GM23248 (cell line): ENCODE measurements at regions not wholly inside any gene's neighbourhood (a gene's known extent, or its start where the extent isn't known, plus 50 kb on each side); places are given as distances from the start of the nearest gene placed in this dataset.

Experiments
- DNase-seq: peaks from one replicate; pipeline ENCODE4 v3.0.0-alpha.2; 2015
- H2AFZ ChIP-seq: fragments of 200-600 bp; sonication (generic); 2 replicates; pipeline ENCODE4 v1.6.1; 2016; ENCODE audit warnings: antibody characterized with exemption
- H3F3A ChIP-seq: fragments of 200-600 bp; sonication (generic); 2 replicates; pipeline ENCODE4 v1.6.1; 2016; ENCODE audit warnings: mild to moderate bottlenecking, antibody characterized with exemption, mixed run types; ENCODE audit not compliant: insufficient read depth
- H3K27ac ChIP-seq: fragments of 200-600 bp; sonication (generic); 2 replicates; pipeline ENCODE4 v1.5.1; 2016; ENCODE audit warnings: mild to moderate bottlenecking
- H3K27me3 ChIP-seq: fragments of 200-600 bp; sonication (generic); replicated peaks from 2 replicates; pipeline ENCODE4 v1.6.1; 2016; ENCODE audit warnings: mild to moderate bottlenecking; ENCODE audit not compliant: insufficient read depth
- H3K36me3 ChIP-seq: fragments of 200-600 bp; sonication (generic); 2 replicates; pipeline ENCODE4 v1.6.1; 2016; ENCODE audit warnings: low read depth, mild to moderate bottlenecking
- H3K4me1 ChIP-seq: fragments of 200-600 bp; sonication (generic); 2 replicates; pipeline ENCODE4 v1.6.1; 2016; ENCODE audit warnings: mild to moderate bottlenecking; ENCODE audit not compliant: insufficient read depth
- H3K4me2 ChIP-seq: fragments of 200-600 bp; sonication (generic); one replicate; pipeline ENCODE4 v1.6.1; 2016; ENCODE audit warnings: mild to moderate bottlenecking; ENCODE audit not compliant: unreplicated experiment
- H3K4me3 ChIP-seq: fragments of 200-600 bp; sonication (generic); 2 replicates; pipeline ENCODE4 v1.5.1; 2016; ENCODE audit warnings: mild to moderate bottlenecking
- H3K79me2 ChIP-seq: fragments of 200-600 bp; sonication (generic); 2 replicates; pipeline ENCODE4 v1.6.1; 2016; ENCODE audit warnings: mild to moderate bottlenecking; ENCODE audit not compliant: insufficient read depth
- H3K9ac ChIP-seq: fragments of 200-600 bp; sonication (generic); 2 replicates; pipeline ENCODE4 v1.6.1; 2016; ENCODE audit warnings: mild to moderate bottlenecking
- H3K9me2 ChIP-seq: fragments of 200-600 bp; sonication (generic); 2 replicates; pipeline ENCODE4 v1.6.1; 2016; ENCODE audit warnings: mixed run types, mild to moderate bottlenecking, moderate library complexity; ENCODE audit not compliant: insufficient read depth
- H3K9me3 ChIP-seq: fragments of 200-600 bp; sonication (generic); one replicate; pipeline ENCODE4 v1.6.1; 2017; ENCODE audit warnings: low read depth
- H4K20me1 ChIP-seq: fragments of 200-600 bp; sonication (generic); 2 replicates; pipeline ENCODE4 v1.6.0; 2016; ENCODE audit not compliant: insufficient read depth
- EZH2 ChIP-seq: fragments of 200-600 bp; sonication (generic); IDR thresholded peaks from 2 replicates; pipeline ENCODE4 v1.6.1; 2018; ENCODE audit warnings: antibody characterized with exemption, mild to moderate bottlenecking; ENCODE audit not compliant: insufficient read depth, poor library complexity, severe bottlenecking
- EZH2phosphoT487 ChIP-seq: fragments of 200-600 bp; sonication (generic); IDR thresholded peaks from 2 replicates; pipeline ENCODE4 v1.6.1; 2018; ENCODE audit warnings: antibody characterized with exemption, moderate library complexity, mild to moderate bottlenecking, low read depth; ENCODE audit not compliant: insufficient read depth
- WGBS, 2 experiments: methylation state at CpG; one replicate each; pipeline ENCODE4 v1.1.6; 2015 to 2017; ENCODE audit warnings: low lambda C conversion rate in 2 of 2, low coverage in 1 of 2; ENCODE audit errors: missing lambda C conversion rate in 2 of 2; 5-methylcytosine and 5-hydroxymethylcytosine counted together
- in situ Hi-C: fragments of 300-500 bp; cut with MboI; formaldehyde crosslinking; loops from 2 replicates; pipeline ENCODE4 v1.15.0; 2020

GRCh38 chr6:168989421-168989820 lies 264.2 kb downstream of the THBS2 start:
- Histone ChIP-seq H3K9me3 (no peaks in the 10 kb centered on the region), H3K9me2 (no peaks in the 10 kb centered on the region), H3K9ac (no peak overlapping the region), H3K4me1 (no peaks in the 10 kb centered on the region), H3K27ac (no peak overlapping the region), H3K27me3 (no peaks in the 10 kb centered on the region), H3K4me2 (no peak overlapping the region), H3K79me2 (no peaks in the 10 kb centered on the region), H2AFZ (no peak overlapping the region), H3F3A (no peaks in the 10 kb centered on the region; the same call in 1 of the 2 replicates), H3K4me3 (no peak overlapping the region), H4K20me1 (no peaks in the 10 kb centered on the region), H3K36me3 (no peaks in the 10 kb centered on the region)
- DNase-seq, result peak; percentile 29
- WGBS, 2 experiments, result 62 to 65% methylated on average over 5 of the region's 5 CpGs
- in situ Hi-C loops, result no loop called here
- TF ChIP-seq EZH2, result no peak
- no peak for TF ChIP-seq EZH2phosphoT487

GRCh38 chr6:168988801-168989200 lies 264.8 kb downstream of the THBS2 start:
- no peaks in the 10 kb centered on the region for H3K4me1 ChIP-seq
- no peaks in the 10 kb centered on the region for H3K36me3 ChIP-seq
- peak; percentile 42 for DNase-seq
- H3K9ac ChIP-seq, result no peak overlapping the region
- no peaks in the 10 kb centered on the region for H3K9me2 ChIP-seq
- 33 to 37% methylated on average over 2 of the region's 2 CpGs for WGBS, 2 experiments
- no peaks in the 10 kb centered on the region for H4K20me1 ChIP-seq
- in situ Hi-C loops, result no loop called here
- no peak for TF ChIP-seq EZH2phosphoT487
- no peak for TF ChIP-seq EZH2
- no peaks in the 10 kb centered on the region for H3K27me3 ChIP-seq
- H3K9me3 ChIP-seq, result no peaks in the 10 kb centered on the region
- no peaks in the 10 kb centered on the region; the same call in 1 of the 2 replicates for H3F3A ChIP-seq
- no peak overlapping the region for H3K27ac ChIP-seq
- H2AFZ ChIP-seq, result peak overlapping the region; percentile 36; the same call in 1 of the 2 replicates
- no peak overlapping the region for H3K4me2 ChIP-seq
- no peak overlapping the region for H3K4me3 ChIP-seq
- no peaks in the 10 kb centered on the region for H3K79me2 ChIP-seq

- no peak overlapping the region for H3K27ac ChIP-seq
- no peak overlapping the region for H3K4me3 ChIP-seq
- H2AFZ ChIP-seq, result peak overlapping the region; percentile 36; the same call in 1 of the 2 replicates
- in situ Hi-C loops, result no loop called here
- DNase-seq, result no peak
- H3K27me3 ChIP-seq, result no peaks in the 10 kb centered on the region
- TF ChIP-seq EZH2phosphoT487, result no peak
- no peak for TF ChIP-seq EZH2
- WGBS, 2 experiments, result 33 to 36% methylated on average over 6 of the region's 6 CpGs
- H3K4me1 ChIP-seq, result no peaks in the 10 kb centered on the region
- H3K4me2 ChIP-seq, result no peak overlapping the region
- H3K9ac ChIP-seq, result no peak overlapping the region
- H3K9me2 ChIP-seq, result no peaks in the 10 kb centered on the region
- H3K79me2 ChIP-seq, result no peaks in the 10 kb centered on the region
- no peaks in the 10 kb centered on the region; the same call in 1 of the 2 replicates for H3F3A ChIP-seq
- H3K9me3 ChIP-seq, result no peaks in the 10 kb centered on the region
- H3K36me3 ChIP-seq, result no peaks in the 10 kb centered on the region
- no peaks in the 10 kb centered on the region for H4K20me1 ChIP-seq
Observed at GRCh38 chr6:168988280-168988679, 265.4 kb downstream of the THBS2 start.

GRCh38 chr6:168985705-168986104 lies 267.9 kb downstream of the THBS2 start:
- H3K4me1 ChIP-seq, result no peaks in the 10 kb centered on the region
- no peaks in the 10 kb centered on the region for H3K27me3 ChIP-seq
- TF ChIP-seq EZH2 (no peak), EZH2phosphoT487 (no peak)
- H3F3A ChIP-seq, result no peaks in the 10 kb centered on the region; the same call in 1 of the 2 replicates
- no peaks in the 10 kb centered on the region for H4K20me1 ChIP-seq
- no peak overlapping the region for H3K9ac ChIP-seq
- in situ Hi-C loops, result no loop called here
- H2AFZ ChIP-seq, result no peak overlapping the region
- H3K4me3 ChIP-seq, result no peak overlapping the region
- no peaks in the 10 kb centered on the region for H3K79me2 ChIP-seq
- no peak overlapping the region for H3K27ac ChIP-seq
- no peaks in the 10 kb centered on the region for H3K9me2 ChIP-seq
- 0 out of 2 replicates have a peak, but pooled peaks cover 4% of the 10 kb centered on the region for H3K36me3 ChIP-seq
- H3K9me3 ChIP-seq, result no peaks in the 10 kb centered on the region
- no peak overlapping the region for H3K4me2 ChIP-seq
- DNase-seq, result no peak
- WGBS, 2 experiments, result 95% methylated on average over 4 of the region's 4 CpGs

GRCh38 chr6:168983925-168984324 lies 269.7 kb downstream of the THBS2 start:
- H3K9me3 ChIP-seq, result no peaks in the 10 kb centered on the region
- H3K27me3 ChIP-seq, result no peaks in the 10 kb centered on the region
- H3K9ac ChIP-seq, result no peak overlapping the region
- no peak overlapping the region for H3K4me2 ChIP-seq
- H3K79me2 ChIP-seq, result no peaks in the 10 kb centered on the region
- H3K36me3 ChIP-seq, result 0 out of 2 replicates have a peak, but pooled peaks cover 7% of the 10 kb centered on the region
- H3K27ac ChIP-seq, result no peak overlapping the region
- DNase-seq, result no peak
- WGBS, 2 experiments, result 70 to 79% methylated on average over 4 of the region's 4 CpGs
- no peaks in the 10 kb centered on the region for H3K9me2 ChIP-seq
- no peaks in the 10 kb centered on the region for H3F3A ChIP-seq
- H4K20me1 ChIP-seq, result no peaks in the 10 kb centered on the region
- TF ChIP-seq EZH2 (no peak), EZH2phosphoT487 (no peak)
- H3K4me1 ChIP-seq, result no peaks in the 10 kb centered on the region
- H3K4me3 ChIP-seq, result no peak overlapping the region
- no peak overlapping the region for H2AFZ ChIP-seq
- in situ Hi-C loops, result no loop called here
